WI38 (cell line): ENCODE measurements at regions not wholly inside any gene's neighbourhood (a gene's known extent, or its start where the extent isn't known, plus 50 kb on each side); places are given as distances from the start of the nearest gene placed in this dataset.
"Not testable (repeated sequence)": the region's sequence is repeated elsewhere in the genome, so short reads cannot be mapped to it uniquely, and the experiment has no call there.

Source experiments
- H3K4me3 ChIP-seq: 2 replicates; pipeline ENCODE4 v1.5.1; 2011; ENCODE audit warnings: low read depth, mild to moderate bottlenecking, control low read depth, low read length
- CTCF ChIP-seq: IDR thresholded peaks from 2 replicates; pipeline ENCODE4 v1.5.1; 2012; ENCODE audit warnings: low read depth, mild to moderate bottlenecking, control low read depth, low read length

- no peak overlapping the region for H3K4me3 ChIP-seq
- TF ChIP-seq CTCF: no peak
Observed at GRCh38 chr1:119251751-119252150, 111.3 kb upstream of the WARS2 start.

GRCh38 chr1:119253366-119253765 lies 112.9 kb upstream of the WARS2 start:
- H3K4me3 ChIP-seq: no peak overlapping the region
- no peak for TF ChIP-seq CTCF

GRCh38 chr1:119254067-119254720 lies 113.7 kb upstream of the WARS2 start:
- TF ChIP-seq CTCF: no peak
- H3K4me3 ChIP-seq: no peak overlapping the region

- H3K4me3 ChIP-seq: not testable (repeated sequence)
Observed at GRCh38 chr1:119256089-119256488, 112.5 kb upstream of the HAO2 start.

- no peak overlapping the region for H3K4me3 ChIP-seq
- no peak for TF ChIP-seq CTCF
Observed at GRCh38 chr1:119260506-119260905, 108.1 kb upstream of the HAO2 start.

GRCh38 chr1:119266386-119266785 lies 102.2 kb upstream of the HAO2 start:
- TF ChIP-seq CTCF: no peak
- H3K4me3 ChIP-seq: no peak overlapping the region

- no peak overlapping the region for H3K4me3 ChIP-seq
- TF ChIP-seq CTCF: no peak
Observed at GRCh38 chr1:119266858-119267257, 101.7 kb upstream of the HAO2 start.

GRCh38 chr1:119267288-119267687 lies 101.3 kb upstream of the HAO2 start:
- H3K4me3 ChIP-seq: not testable (repeated sequence)

- no peak overlapping the region for H3K4me3 ChIP-seq
- TF ChIP-seq CTCF: no peak
Observed at GRCh38 chr1:119268879-119269278, 99.7 kb upstream of the HAO2 start.
